Breast epithelium (tissue), 3 donors: ENCODE measurements at regions not wholly inside any gene's neighbourhood (a gene's known extent, or its start where the extent isn't known, plus 50 kb on each side); places are given as distances from the start of the nearest gene placed in this dataset.

Experiments
- CTCF ChIP-seq, 3 donors: fragments of 450-650 bp; IDR thresholded peaks; one replicate each; pipeline ENCODE4 v1.5.1; 2016 to 2017; ENCODE audit warnings: antibody characterized with exemption in 3 of 3, mild to moderate bottlenecking in 3 of 3, moderate library complexity in 3 of 3
- POLR2A ChIP-seq: fragments of 450-650 bp; IDR thresholded peaks from one replicate; pipeline ENCODE4 v1.6.1; 2016; ENCODE audit warnings: antibody characterized with exemption, mild to moderate bottlenecking, moderate library complexity
- POLR2AphosphoS5 ChIP-seq, 3 donors: sonication (generic); formaldehyde crosslinking; IDR thresholded peaks; one replicate each; pipeline ENCODE4 v1.6.1; 2017; ENCODE audit warnings: antibody characterized with exemption in 3 of 3

GRCh38 chr2:120796094-120796493, 60.4 kb downstream of the GLI2 start:
- TF ChIP-seq POLR2A (no peak), CTCF (IDR thresholded peaks at IDR 0.05) (no peak), POLR2AphosphoS5 (IDR thresholded peaks at IDR 0.05) (no peak)
